ENCODE measurements at regions not wholly inside any gene's neighbourhood (a gene's known extent, or its start where the extent isn't known, plus 50 kb on each side); places are given as distances from the start of the nearest gene placed in this dataset.

- CTCF ChIA-PET = interaction anchor here (1.3 to 4.0 kb wide), 4 partner anchors 63 to 334 kb away, joined by 3 to 43 read pairs (median 6); no protein-coding TSS in a partner anchor
- H3K4me3 Mint-ChIP-seq = no peak overlapping the region; the same call in 1 of the 2 replicates
Observed at GRCh38 chr3:9301091-9301490, 51.6 kb upstream of the SRGAP3 start.

More at GRCh38 chr3:9301091-9301490, 51.6 kb upstream of the SRGAP3 start:
- TF ChIP-seq ZNF416 (CRISPR knock-in tag; IDR thresholded peaks at IDR 0.05) (no peak), ZNF396 (CRISPR knock-in tag; IDR thresholded peaks at IDR 0.05; ENCODE audit: borderline replicate concordance) (no peak), MLX (CRISPR knock-in tag; IDR thresholded peaks at IDR 0.05) (no peak), MYBL2 (CRISPR knock-in tag; IDR thresholded peaks at IDR 0.05) (no peak), USF2 (CRISPR knock-in tag; IDR thresholded peaks at IDR 0.05) (no peak), KAT7 (CRISPR knock-in tag; IDR thresholded peaks at IDR 0.05; ENCODE audit: borderline replicate concordance) (no peak), ATF1 (CRISPR knock-in tag; IDR thresholded peaks at IDR 0.05) (no peak), ETV6 (CRISPR knock-in tag; IDR thresholded peaks at IDR 0.05) (no peak), RORB (CRISPR knock-in tag; IDR thresholded peaks at IDR 0.05) (no peak), CTCF (IDR thresholded peaks at IDR 0.05) (no peak), ATF3 (CRISPR knock-in tag; conservative IDR thresholded peaks at IDR 0.05) (no peak), ARID4B (CRISPR knock-in tag; IDR thresholded peaks at IDR 0.05; ENCODE audit: borderline replicate concordance) (no peak), MAX (CRISPR knock-in tag; IDR thresholded peaks at IDR 0.05) (no peak), IRF2 (CRISPR knock-in tag; IDR thresholded peaks at IDR 0.05; ENCODE audit: borderline replicate concordance, low read depth) (no peak), PRRX2 (CRISPR knock-in tag; IDR thresholded peaks at IDR 0.05) (no peak), CREM (CRISPR knock-in tag; IDR thresholded peaks at IDR 0.05) (no peak), ZNF532 (CRISPR knock-in tag; IDR thresholded peaks at IDR 0.05; ENCODE audit: borderline replicate concordance) (no peak), ZSCAN18 (CRISPR knock-in tag; IDR thresholded peaks at IDR 0.05) (no peak), GABPB1 (CRISPR knock-in tag; IDR thresholded peaks at IDR 0.05) (no peak)
- ATAC-seq = no peak
- H3K27me3 Mint-ChIP-seq (ENCODE audit: low read depth) = peaks cover 14% of the 10 kb centered on the region
- no peak overlapping the region for H3K27ac Mint-ChIP-seq
- H3K36me3 Mint-ChIP-seq = peaks cover 3% of the 10 kb centered on the region
- H3K9me3 Mint-ChIP-seq = peaks cover 10% of the 10 kb centered on the region
- POLR2A ChIA-PET = interaction anchor here (0.6 kb wide), 1 partner anchor 298 kb away, joined by 3 read pairs; no protein-coding TSS in a partner anchor
- no peak for DNase-seq (ENCODE audit: low spot score)
- H3K4me1 Mint-ChIP-seq = peaks cover 14% of the 10 kb centered on the region
